ENCODE measurements at regions not wholly inside any gene's neighbourhood (a gene's known extent, or its start where the extent isn't known, plus 50 kb on each side); places are given as distances from the start of the nearest gene placed in this dataset.

- Histone ChIP-seq H2AFZ (no peak overlapping the region), H3K27me3 (ENCODE audit: insufficient read depth) (no peaks in the 10 kb centered on the region), H3K27ac (ENCODE audit: low read depth) (no peak overlapping the region), H3K4me1 (ENCODE audit: insufficient read depth) (no peaks in the 10 kb centered on the region), H3K79me2 (replicated peaks; ENCODE audit: insufficient read depth) (no peaks in the 10 kb centered on the region), H3K4me3 (no peak overlapping the region), H3F3A (replicated peaks; ENCODE audit: low read depth) (no peaks in the 10 kb centered on the region), H3K36me3 (ENCODE audit: insufficient read depth) (no peaks in the 10 kb centered on the region), H3K9me2 (ENCODE audit: insufficient read depth) (no peaks in the 10 kb centered on the region), H3K4me2 (no peak overlapping the region), H4K20me1 (replicated peaks; ENCODE audit: insufficient read depth) (no peaks in the 10 kb centered on the region; the same call in 1 of the 2 replicates)
- Mint-ChIP-seq H3K27me3 (ENCODE audit: insufficient read depth, low read depth, poor library complexity) (peaks cover 7% of the 10 kb centered on the region), H3K4me1 (peaks cover 3% of the 10 kb centered on the region; the same call in 1 of the 3 replicates), H3K36me3 (ENCODE audit: low read depth) (no peaks in the 10 kb centered on the region), H3K4me3 (no peak overlapping the region), H3K27ac (no peak overlapping the region), H3K9me3 (peaks cover 2% of the 10 kb centered on the region; the same call in 2 of the 3 replicates)
- TF ChIP-seq ETS1 (IDR thresholded peaks at IDR 0.05) = no peak
- DNase-seq (ENCODE audit: low spot score) = no peak
- ATAC-seq = no peak
Measured at GRCh38 chr2:235195921-235196320, 244.1 kb downstream of the SH3BP4 start.

GRCh38 chr2:235199128-235199527 lies 247.3 kb downstream of the SH3BP4 start:
- H3K4me1 ChIP-seq (ENCODE audit: insufficient read depth) = no peaks in the 10 kb centered on the region
- no peaks in the 10 kb centered on the region for H3F3A ChIP-seq (replicated peaks; ENCODE audit: low read depth)
- no peaks in the 10 kb centered on the region; the same call in 1 of the 2 replicates for H4K20me1 ChIP-seq (replicated peaks; ENCODE audit: insufficient read depth)
- no peaks in the 10 kb centered on the region for H3K36me3 ChIP-seq (ENCODE audit: insufficient read depth)
- no peaks in the 10 kb centered on the region for H3K79me2 ChIP-seq (replicated peaks; ENCODE audit: insufficient read depth)
- H3K27ac ChIP-seq (ENCODE audit: low read depth) = no peak overlapping the region
- DNase-seq (ENCODE audit: low spot score) (no peak), ATAC-seq (no peak)
- no peaks in the 10 kb centered on the region; the same call in 2 of the 3 replicates for H3K4me1 Mint-ChIP-seq
- H3K27me3 ChIP-seq (ENCODE audit: insufficient read depth) = no peaks in the 10 kb centered on the region
- no peaks in the 10 kb centered on the region for H3K36me3 Mint-ChIP-seq (ENCODE audit: low read depth)
- no peak overlapping the region for H3K27ac Mint-ChIP-seq
- no peaks in the 10 kb centered on the region for H3K9me2 ChIP-seq (ENCODE audit: insufficient read depth)
- peaks cover 6% of the 10 kb centered on the region for H3K27me3 Mint-ChIP-seq (ENCODE audit: insufficient read depth, low read depth, poor library complexity)
- no peak overlapping the region for H3K4me3 Mint-ChIP-seq
- peaks cover 2% of the 10 kb centered on the region; the same call in 1 of the 3 replicates for H3K9me3 Mint-ChIP-seq
- H3K4me3 ChIP-seq = no peak overlapping the region
- no peak overlapping the region for H3K4me2 ChIP-seq
- no peak overlapping the region for H2AFZ ChIP-seq
- no peak for TF ChIP-seq JUNB (IDR thresholded peaks at IDR 0.05; ENCODE audit: unreplicated experiment)
- no peak for TF ChIP-seq NANOG (IDR thresholded peaks at IDR 0.05; ENCODE audit: borderline replicate concordance)
- TF ChIP-seq EZH2 (IDR thresholded peaks at IDR 0.05; ENCODE audit: low read depth, unreplicated experiment) = no peak
- TF ChIP-seq CTCF (conservative IDR thresholded peaks at IDR 0.05; ENCODE audit: low read depth in 2 of 2) = no peak
- no peak for TF ChIP-seq STAT1 (IDR thresholded peaks at IDR 0.05; ENCODE audit: unreplicated experiment)
- no peak for TF ChIP-seq POLR2AphosphoS5 (IDR thresholded peaks at IDR 0.05; ENCODE audit: low read depth)
- no peak for TF ChIP-seq REST (IDR thresholded peaks at IDR 0.05; ENCODE audit: unreplicated experiment)
- no peak for TF ChIP-seq ETS1 (IDR thresholded peaks at IDR 0.05)
- no peak for TF ChIP-seq EZH2phosphoT487 (IDR thresholded peaks at IDR 0.05; ENCODE audit: unreplicated experiment)
- TF ChIP-seq ZNF114 (CRISPR knock-in tag; IDR thresholded peaks at IDR 0.05) = no peak
- no peak for TF ChIP-seq ZNF331 (CRISPR knock-in tag; IDR thresholded peaks at IDR 0.05; ENCODE audit: low read depth)
- no peak for TF ChIP-seq CREB1 (CRISPR knock-in tag; IDR thresholded peaks at IDR 0.05; ENCODE audit: low read depth)

All from GM23338 (cell line).